Ammon's horn (tissue), 1 donor: ENCODE measurements at regions not wholly inside any gene's neighbourhood (a gene's known extent, or its start where the extent isn't known, plus 50 kb on each side); places are given as distances from the start of the nearest gene placed in this dataset.

Source experiments
- DNase-seq: peaks from one replicate; pipeline ENCODE4 v3.0.0-alpha.2; 2016; ENCODE audit warnings: low spot score

GRCh38 chr2:22734373-22735045 is 650.5 kb upstream of the KLHL29 start:
- no peak for DNase-seq

- DNase-seq: no peak
These were observed 647.8 kb upstream of the KLHL29 start for GRCh38 chr2:22737144-22737543.

- DNase-seq: no peak
These were observed 643.8 kb upstream of the KLHL29 start for GRCh38 chr2:22741216-22741615.

- DNase-seq: no peak
These were observed 636.1 kb upstream of the KLHL29 start for GRCh38 chr2:22748909-22749308.

- no peak for DNase-seq
These were observed 631.5 kb upstream of the KLHL29 start for GRCh38 chr2:22753476-22753875.

GRCh38 chr2:22756276-22757043 is 628.5 kb upstream of the KLHL29 start:
- DNase-seq: no peak

- DNase-seq: no peak
These were observed 615.5 kb upstream of the KLHL29 start for GRCh38 chr2:22769497-22769896.

GRCh38 chr2:22784566-22784965 is 600.4 kb upstream of the KLHL29 start:
- DNase-seq: peak; percentile 45

- DNase-seq: no peak
These were observed 598.2 kb upstream of the KLHL29 start for GRCh38 chr2:22786817-22787216.

- no peak for DNase-seq
These were observed 597.2 kb upstream of the KLHL29 start for GRCh38 chr2:22787745-22788144.

- no peak for DNase-seq
These were observed 596.1 kb upstream of the KLHL29 start for GRCh38 chr2:22788749-22789327.

GRCh38 chr2:22795287-22795866 is 589.6 kb upstream of the KLHL29 start:
- DNase-seq: no peak

GRCh38 chr2:22798386-22798785 is 586.6 kb upstream of the KLHL29 start:
- DNase-seq: no peak

- no peak for DNase-seq
These were observed 584.6 kb upstream of the KLHL29 start for GRCh38 chr2:22800412-22800811.

GRCh38 chr2:22801071-22801470 is 583.9 kb upstream of the KLHL29 start:
- DNase-seq: no peak

GRCh38 chr2:22801970-22802369 is 583.0 kb upstream of the KLHL29 start:
- no peak for DNase-seq

- DNase-seq: no peak
These were observed 577.1 kb upstream of the KLHL29 start for GRCh38 chr2:22807872-22808271.

GRCh38 chr2:22810602-22811001 is 574.4 kb upstream of the KLHL29 start:
- DNase-seq: no peak

GRCh38 chr2:22812065-22812680 is 572.8 kb upstream of the KLHL29 start:
- no peak for DNase-seq

- no peak for DNase-seq
These were observed 567.8 kb upstream of the KLHL29 start for GRCh38 chr2:22817197-22817596.

GRCh38 chr2:22821458-22821857 is 563.5 kb upstream of the KLHL29 start:
- DNase-seq: no peak

GRCh38 chr2:22822835-22823234 is 562.1 kb upstream of the KLHL29 start:
- no peak for DNase-seq

- DNase-seq: no peak
These were observed 560.4 kb upstream of the KLHL29 start for GRCh38 chr2:22824618-22825017.
